Tibial artery (tissue), 4 donors: ENCODE measurements at regions not wholly inside any gene's neighbourhood (a gene's known extent, or its start where the extent isn't known, plus 50 kb on each side); places are given as distances from the start of the nearest gene placed in this dataset.

Experiments
- DNase-seq, 2 donors: peaks; one replicate each; pipeline ENCODE4 v3.0.0-alpha.2; 2019
- H3K27ac ChIP-seq, 2 donors: fragments of 200-600 bp; sonication (generic) in 1 of 2; 1 replicate in 1 of 2; 2 replicates in 1 of 2; pipeline ENCODE4 v1.5.1; 2018 to 2019; ENCODE audit warnings: mild to moderate bottlenecking in 1 of 2
- H3K27me3 ChIP-seq, 2 donors: fragments of 200-600 bp; sonication (generic) in 1 of 2; one replicate each; pipeline versions ENCODE4 v1.5.1 to v1.6.0; 2016 to 2019
- H3K36me3 ChIP-seq, 3 donors: fragments of 200-600 bp; sonication (generic) in 2 of 3; one replicate each; pipeline ENCODE4 v1.5.1; 2016 to 2019; ENCODE audit warnings: mild to moderate bottlenecking in 2 of 3
- H3K4me1 ChIP-seq, 4 donors: fragments of 200-600 bp; sonication (generic) in 2 of 4; 1 replicate in 3 of 4; 2 replicates in 1 of 4; pipeline ENCODE4 v1.5.1; 2016 to 2019
- H3K4me3 ChIP-seq, 2 donors: fragments of 200-600 bp; sonication (generic) in 1 of 2; 1 replicate in 1 of 2; 2 replicates in 1 of 2; pipeline ENCODE4 v1.5.1; 2018 to 2019; ENCODE audit warnings: mild to moderate bottlenecking in 2 of 2
- H3K9me3 ChIP-seq, 3 donors: fragments of 200-600 bp; sonication (generic) in 1 of 3; one replicate each; pipeline ENCODE4 v1.5.1; 2016 to 2019
- CTCF ChIP-seq, 2 experiments: fragments of 200-600 bp in 1 of 2; fragments of 450-650 bp in 1 of 2; IDR thresholded peaks; one replicate each; pipeline ENCODE4 v1.5.1; 2017 to 2019; ENCODE audit warnings: antibody characterized with exemption in 2 of 2, mild to moderate bottlenecking in 1 of 2, moderate library complexity in 1 of 2
- intact Hi-C: fragments of 100-400 bp; cut with DNase I; formaldehyde crosslinking; loops from one replicate; pipeline ENCODE4 v1.15.0; 2023; ENCODE audit warnings: low total_unique reads

GRCh38 chr6:156347246-156347645 is 429.9 kb upstream of the ARID1B start:
- no peak for TF ChIP-seq CTCF (IDR thresholded peaks at IDR 0.05)
- Histone ChIP-seq H3K27ac (no peak overlapping the region), H3K4me1 (peaks cover 0 to 6% (median 0%) of the 10 kb centered on the region in 4 donors), H3K36me3 (no peaks in the 10 kb centered on the region), H3K9me3 (no peaks in the 10 kb centered on the region), H3K27me3 (no peaks in the 10 kb centered on the region), H3K4me3 (no peak overlapping the region)
- intact Hi-C loops: no loop called here
- DNase-seq: no peak

- H3K27me3 ChIP-seq: no peaks in the 10 kb centered on the region
- TF ChIP-seq CTCF (IDR thresholded peaks at IDR 0.05): no peak
- no peaks in the 10 kb centered on the region for H3K36me3 ChIP-seq
- intact Hi-C loops: no loop called here
- no peaks in the 10 kb centered on the region for H3K4me1 ChIP-seq
- no peak overlapping the region for H3K27ac ChIP-seq
- DNase-seq: no peak
- no peak overlapping the region for H3K4me3 ChIP-seq
- no peaks in the 10 kb centered on the region for H3K9me3 ChIP-seq
Observed at GRCh38 chr6:156345700-156346099, 431.5 kb upstream of the ARID1B start.

- TF ChIP-seq CTCF (IDR thresholded peaks at IDR 0.05): no peak
- no peak for DNase-seq
Observed at GRCh38 chr6:156344491-156344890, 432.7 kb upstream of the ARID1B start.

GRCh38 chr6:156337801-156338200 is 439.4 kb upstream of the ARID1B start:
- no peaks in the 10 kb centered on the region for H3K4me1 ChIP-seq
- H3K9me3 ChIP-seq: no peaks in the 10 kb centered on the region
- TF ChIP-seq CTCF (IDR thresholded peaks at IDR 0.05): no peak
- intact Hi-C loops: no loop called here
- H3K36me3 ChIP-seq: no peaks in the 10 kb centered on the region
- no peak overlapping the region for H3K27ac ChIP-seq
- no peaks in the 10 kb centered on the region for H3K27me3 ChIP-seq
- DNase-seq: no peak
- no peak overlapping the region for H3K4me3 ChIP-seq

More at GRCh38 chr6:156344491-156344890, 432.7 kb upstream of the ARID1B start:
- H3K27me3 ChIP-seq: no peaks in the 10 kb centered on the region
- no peaks in the 10 kb centered on the region for H3K36me3 ChIP-seq
- H3K27ac ChIP-seq: no peak overlapping the region
- intact Hi-C loops: no loop called here
- no peaks in the 10 kb centered on the region for H3K4me1 ChIP-seq
- H3K9me3 ChIP-seq: no peaks in the 10 kb centered on the region
- H3K4me3 ChIP-seq: no peak overlapping the region

- peaks cover 0 to 7% (median 4%) of the 10 kb centered on the region in 3 donors for H3K9me3 ChIP-seq
- TF ChIP-seq CTCF (IDR thresholded peaks at IDR 0.05): no peak
- no peak overlapping the region for H3K4me3 ChIP-seq
- H3K27ac ChIP-seq: no peak overlapping the region
- no peaks in the 10 kb centered on the region for H3K4me1 ChIP-seq
- no peak for DNase-seq
- no peaks in the 10 kb centered on the region for H3K27me3 ChIP-seq
- no peaks in the 10 kb centered on the region for H3K36me3 ChIP-seq
- intact Hi-C loops: no loop called here
Observed at GRCh38 chr6:156336733-156337132, 440.4 kb upstream of the ARID1B start.

GRCh38 chr6:156336089-156336488 is 441.1 kb upstream of the ARID1B start:
- no peaks in the 10 kb centered on the region for H3K27me3 ChIP-seq

More at GRCh38 chr6:156336089-156336488, 441.1 kb upstream of the ARID1B start:
- no peaks in the 10 kb centered on the region for H3K36me3 ChIP-seq
- intact Hi-C loops: no loop called here
- peaks cover 0 to 7% (median 4%) of the 10 kb centered on the region in 3 donors for H3K9me3 ChIP-seq
- H3K4me1 ChIP-seq: no peaks in the 10 kb centered on the region
- DNase-seq: no peak
- H3K4me3 ChIP-seq: no peak overlapping the region
- no peak for TF ChIP-seq CTCF (IDR thresholded peaks at IDR 0.05)
- no peak overlapping the region for H3K27ac ChIP-seq
